ENCODE measurements at regions not wholly inside any gene's neighbourhood (a gene's known extent, or its start where the extent isn't known, plus 50 kb on each side); places are given as distances from the start of the nearest gene placed in this dataset.

- peaks cover 8% of the 10 kb centered on the region for H3K9me3 ChIP-seq (replicated peaks; ENCODE audit: control insufficient read depth, insufficient read depth, low read length)
- H3K27ac ChIP-seq (ENCODE audit: insufficient read depth, low read depth, low read length) = no peak overlapping the region
- no peak overlapping the region for H2AFZ ChIP-seq (ENCODE audit: low read depth, low read length)
- dilution Hi-C loops (cut with MboI; ENCODE audit: extremely low pct_ligation_motif_present, low sequenced_read_pairs) (no loop called here), intact Hi-C loops (cut with micrococcal nuclease) (no loop called here)
- H3K9me1 ChIP-seq (replicated peaks; ENCODE audit: control insufficient read depth, extremely low read depth, insufficient read depth, low read length) = no peaks in the 10 kb centered on the region
- DNase-seq (ENCODE audit: low read depth, low spot score) (no peak), FAIRE-seq (no peak)
- H3K9ac ChIP-seq (replicated peaks; ENCODE audit: extremely low read depth, insufficient read depth, low read length) = no peak overlapping the region
- ChIA-PET CTCF (no interaction called here), POLR2A (no interaction called here)
- no peaks in the 10 kb centered on the region for H3K4me1 ChIP-seq (ENCODE audit: control insufficient read depth, extremely low read depth, insufficient read depth, low read length)
- H3K4me3 ChIP-seq (replicated peaks in 1 of 3; ENCODE audit: insufficient read depth in 1 of 3, low read depth in 1 of 3, low read length in 3 of 3) = no peak overlapping the region
- H3K27me3 ChIP-seq (ENCODE audit: control insufficient read depth in 2 of 2, insufficient read depth in 2 of 2, low read length in 2 of 2) = no peaks in the 10 kb centered on the region
- H3K36me3 ChIP-seq (ENCODE audit: control insufficient read depth in 2 of 2, extremely low read depth in 1 of 2, insufficient read depth in 2 of 2, low read length in 2 of 2) = no peaks in the 10 kb centered on the region
- no peak overlapping the region for H3K4me2 ChIP-seq (ENCODE audit: insufficient read depth, low read length)
- no TSS peak for BruUV-seq (replicated peaks)
- H4K20me1 ChIP-seq (replicated peaks; ENCODE audit: control insufficient read depth, extremely low read depth, insufficient read depth, low read length) = no peaks in the 10 kb centered on the region
- TF ChIP-seq MYC (IDR thresholded peaks at IDR 0.05; ENCODE audit: low read depth, low read length) (no peak), POLR2A (IDR thresholded peaks at IDR 0.05; ENCODE audit: low read depth, low read length) (no peak), CTCF (IDR thresholded peaks at IDR 0.05; ENCODE audit: extremely low read depth in 1 of 2, insufficient read depth in 1 of 2, low read depth in 1 of 2, low read length in 2 of 2) (no peak), JUN (IDR thresholded peaks at IDR 0.05; ENCODE audit: borderline replicate concordance, insufficient read depth, insufficient read length, low read depth) (no peak), EZH2 (IDR thresholded peaks at IDR 0.05; ENCODE audit: borderline replicate concordance, low read depth, low read length, severe bottlenecking) (no peak), GATA2 (IDR thresholded peaks at IDR 0.05; ENCODE audit: insufficient read depth, insufficient read length, low read depth, low read length) (no peak), POLR2AphosphoS5 (IDR thresholded peaks at IDR 0.05; ENCODE audit: insufficient read depth, low read depth, low read length) (no peak), FOS (IDR thresholded peaks at IDR 0.05; ENCODE audit: borderline replicate concordance, insufficient read depth, low read length) (no peak)
- TF ChIP-seq, protein P1, sequence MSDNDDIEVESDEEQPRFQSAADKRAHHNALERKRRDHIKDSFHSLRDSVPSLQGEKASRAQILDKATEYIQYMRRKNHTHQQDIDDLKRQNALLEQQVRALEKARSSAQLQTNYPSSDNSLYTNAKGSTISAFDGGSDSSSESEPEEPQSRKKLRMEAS (IDR thresholded peaks at IDR 0.05; ENCODE audit: insufficient read depth, insufficient read length) = no peak
- no peaks in the 10 kb centered on the region for H3K79me2 ChIP-seq (ENCODE audit: control insufficient read depth, insufficient read depth, low read length)
These were observed 1307.9 kb upstream of the CDH6 start for GRCh38 chr5:29885595-29885994.

Measured in endothelial cell of umbilical vein (primary cell).